Spinal cord (tissue), 9 donors: ENCODE measurements at regions not wholly inside any gene's neighbourhood (a gene's known extent, or its start where the extent isn't known, plus 50 kb on each side); places are given as distances from the start of the nearest gene placed in this dataset.

ENCODE experiments used
- DNase-seq, 6 donors: peaks; one replicate each; pipeline versions ENCODE4 v3.0.0 to v3.0.0-alpha.2; 2013 to 2015; ENCODE audit warnings: low spot score in 6 of 6, low read depth in 4 of 6
- H3K27ac ChIP-seq: one replicate; pipeline ENCODE4 v1.5.1; 2013; ENCODE audit warnings: low read depth, low read length, control low read depth
- H3K27me3 ChIP-seq: one replicate; pipeline ENCODE4 v1.6.1; 2013; ENCODE audit warnings: low read length; ENCODE audit not compliant: control insufficient read depth, insufficient read depth
- H3K36me3 ChIP-seq: one replicate; pipeline ENCODE4 v1.6.1; 2013; ENCODE audit warnings: low read length; ENCODE audit not compliant: control insufficient read depth, insufficient read depth
- H3K4me1 ChIP-seq: one replicate; pipeline ENCODE4 v1.6.1; 2013; ENCODE audit warnings: low read length; ENCODE audit not compliant: control insufficient read depth, insufficient read depth
- H3K4me3 ChIP-seq: one replicate; pipeline ENCODE4 v1.5.1; 2013; ENCODE audit warnings: low read depth, low read length, control low read depth
- H3K9me3 ChIP-seq: one replicate; pipeline ENCODE4 v1.6.1; 2013; ENCODE audit warnings: low read length; ENCODE audit not compliant: control insufficient read depth, insufficient read depth
- WGBS: methylation state at CpG from one replicate; pipeline ENCODE4 v1.1.5; 2013; ENCODE audit warnings: missing lambda C conversion rate; ENCODE audit not compliant: insufficient coverage; 5-methylcytosine and 5-hydroxymethylcytosine counted together
- donor health status: healthy.

GRCh38 chr1:195082183-195082582 is 1526.1 kb downstream of the KCNT2 start:
- WGBS = 40% methylated on average over 1 of the region's 1 CpG
- H3K4me1 ChIP-seq = no peaks in the 10 kb centered on the region
- no peak overlapping the region for H3K27ac ChIP-seq
- no peaks in the 10 kb centered on the region for H3K9me3 ChIP-seq
- H3K27me3 ChIP-seq = no peaks in the 10 kb centered on the region
- H3K36me3 ChIP-seq = no peaks in the 10 kb centered on the region
- no peak overlapping the region for H3K4me3 ChIP-seq
- DNase-seq = no peak

GRCh38 chr1:195076682-195077081 is 1531.6 kb downstream of the KCNT2 start:
- H3K4me1 ChIP-seq = no peaks in the 10 kb centered on the region
- no peak for DNase-seq

GRCh38 chr1:195075973-195076372 is 1532.3 kb downstream of the KCNT2 start:
- Histone ChIP-seq H3K9me3 (no peaks in the 10 kb centered on the region), H3K27ac (no peak overlapping the region), H3K27me3 (no peaks in the 10 kb centered on the region), H3K4me1 (no peaks in the 10 kb centered on the region), H3K4me3 (no peak overlapping the region), H3K36me3 (no peaks in the 10 kb centered on the region)
- 100% methylated on average over 1 of the region's 2 CpGs for WGBS
- no peak for DNase-seq

More at GRCh38 chr1:195076682-195077081, 1531.6 kb downstream of the KCNT2 start:
- Histone ChIP-seq H3K27ac (no peak overlapping the region), H3K4me3 (no peak overlapping the region), H3K27me3 (no peaks in the 10 kb centered on the region), H3K9me3 (no peaks in the 10 kb centered on the region), H3K36me3 (no peaks in the 10 kb centered on the region)
- no CpG with 5 or more reads among the region's 1 CpG for WGBS

GRCh38 chr1:195071461-195071860 is 1536.8 kb downstream of the KCNT2 start:
- WGBS = no CpG with 5 or more reads among the region's 6 CpGs
- Histone ChIP-seq H3K27me3 (no peaks in the 10 kb centered on the region), H3K36me3 (no peaks in the 10 kb centered on the region), H3K27ac (no peak overlapping the region), H3K9me3 (no peaks in the 10 kb centered on the region), H3K4me1 (no peaks in the 10 kb centered on the region), H3K4me3 (no peak overlapping the region)
- no peak for DNase-seq

GRCh38 chr1:195065437-195065836 is 1542.8 kb downstream of the KCNT2 start:
- DNase-seq = no peak
- Histone ChIP-seq H3K27ac (no peak overlapping the region), H3K9me3 (peaks cover 1% of the 10 kb centered on the region), H3K4me1 (no peaks in the 10 kb centered on the region), H3K36me3 (no peaks in the 10 kb centered on the region), H3K27me3 (no peaks in the 10 kb centered on the region), H3K4me3 (no peak overlapping the region)
- WGBS = 89% methylated on average over 5 of the region's 5 CpGs

GRCh38 chr1:195064358-195064757 is 1543.9 kb downstream of the KCNT2 start:
- Histone ChIP-seq H3K27me3 (no peaks in the 10 kb centered on the region), H3K27ac (no peak overlapping the region)
- no CpG with 5 or more reads among the region's 1 CpG for WGBS

GRCh38 chr1:195054217-195054687 is 1554.0 kb downstream of the KCNT2 start:
- 97% methylated on average over 27 of the region's 27 CpGs for WGBS
- H3K27me3 ChIP-seq = no peaks in the 10 kb centered on the region
- H3K4me1 ChIP-seq = no peaks in the 10 kb centered on the region
- H3K27ac ChIP-seq = no peak overlapping the region
- no peak for DNase-seq
- peaks cover 3% of the 10 kb centered on the region for H3K36me3 ChIP-seq
- H3K9me3 ChIP-seq = no peaks in the 10 kb centered on the region
- H3K4me3 ChIP-seq = no peak overlapping the region

More at GRCh38 chr1:195064358-195064757, 1543.9 kb downstream of the KCNT2 start:
- no peaks in the 10 kb centered on the region for H3K4me1 ChIP-seq
- no peak for DNase-seq
- H3K36me3 ChIP-seq = no peaks in the 10 kb centered on the region
- no peak overlapping the region for H3K4me3 ChIP-seq
- peaks cover 1% of the 10 kb centered on the region for H3K9me3 ChIP-seq

- WGBS = no CpG with 5 or more reads among the region's 2 CpGs
- DNase-seq = no peak
These were observed 1554.8 kb downstream of the KCNT2 start for GRCh38 chr1:195053478-195053877.

GRCh38 chr1:195047772-195048171 is 1560.5 kb downstream of the KCNT2 start:
- Histone ChIP-seq H3K4me3 (no peak overlapping the region), H3K27me3 (no peaks in the 10 kb centered on the region), H3K4me1 (no peaks in the 10 kb centered on the region), H3K9me3 (no peaks in the 10 kb centered on the region), H3K27ac (no peak overlapping the region), H3K36me3 (no peaks in the 10 kb centered on the region)
- DNase-seq = peak in 1 of 6 donors; percentile 19
- WGBS = no CpG with 5 or more reads among the region's 2 CpGs

More at GRCh38 chr1:195053478-195053877, 1554.8 kb downstream of the KCNT2 start:
- no peak overlapping the region for H3K27ac ChIP-seq
- H3K4me1 ChIP-seq = no peaks in the 10 kb centered on the region
- H3K27me3 ChIP-seq = no peaks in the 10 kb centered on the region
- no peak overlapping the region for H3K4me3 ChIP-seq
- no peaks in the 10 kb centered on the region for H3K9me3 ChIP-seq
- peaks cover 3% of the 10 kb centered on the region for H3K36me3 ChIP-seq

GRCh38 chr1:195045072-195045471 is 1563.2 kb downstream of the KCNT2 start:
- no peaks in the 10 kb centered on the region for H3K36me3 ChIP-seq

More at GRCh38 chr1:195045072-195045471, 1563.2 kb downstream of the KCNT2 start:
- WGBS = no CpG with 5 or more reads among the region's 2 CpGs
- Histone ChIP-seq H3K4me1 (no peaks in the 10 kb centered on the region), H3K27me3 (no peaks in the 10 kb centered on the region), H3K27ac (no peak overlapping the region), H3K4me3 (no peak overlapping the region), H3K9me3 (no peaks in the 10 kb centered on the region)
- DNase-seq = no peak
